ENCODE measurements at regions not wholly inside any gene's neighbourhood (a gene's known extent, or its start where the extent isn't known, plus 50 kb on each side); places are given as distances from the start of the nearest gene placed in this dataset.

GRCh38 chr18:47317824-47318508 lies 66.5 kb upstream of the SKOR2 start:
- Histone ChIP-seq H4K20me1 (ENCODE audit: insufficient read depth, low read length) (no peaks in the 10 kb centered on the region), H3K27ac (ENCODE audit: extremely low read length, insufficient read depth, low read length) (no peak overlapping the region), H3K4me3 (replicated peaks in 1 of 3; ENCODE audit: insufficient read depth in 1 of 3, low read depth in 2 of 3, low read length in 3 of 3) (no peak overlapping the region), H3K4me2 (ENCODE audit: low read depth, low read length) (no peak overlapping the region), H3K36me3 (replicated peaks in 1 of 2; ENCODE audit: control insufficient read depth in 1 of 2, insufficient read depth in 2 of 2, low read length in 2 of 2) (no peaks in the 10 kb centered on the region), H3K27me3 (ENCODE audit: control insufficient read depth in 1 of 2, insufficient read depth in 2 of 2, low read length in 2 of 2) (no peaks in the 10 kb centered on the region; a peak in 1 of 5 replicates), H3K79me2 (ENCODE audit: insufficient read depth, low read length) (no peaks in the 10 kb centered on the region), H3K9me3 (ENCODE audit: low read length) (no peaks in the 10 kb centered on the region), H3K9ac (ENCODE audit: insufficient read depth, low read depth, low read length) (no peak overlapping the region), H3K4me1 (ENCODE audit: insufficient read depth, low read length) (no peaks in the 10 kb centered on the region), H2AFZ (ENCODE audit: low read length) (no peak overlapping the region)
- no TSS peak for BruUV-seq (replicated peaks)
- no peak for TF ChIP-seq THAP8 (CRISPR knock-in tag; IDR thresholded peaks at IDR 0.05; ENCODE audit: borderline replicate concordance)
- no peak for TF ChIP-seq ZNF383 (CRISPR knock-in tag; IDR thresholded peaks at IDR 0.05; ENCODE audit: borderline replicate concordance)
- TF ChIP-seq SKIL (CRISPR knock-in tag; IDR thresholded peaks at IDR 0.05; ENCODE audit: borderline replicate concordance): no peak
- TF ChIP-seq ZNF780A (CRISPR knock-in tag; IDR thresholded peaks at IDR 0.05): no peak
- TF ChIP-seq JUND (CRISPR knock-in tag; IDR thresholded peaks at IDR 0.05): no peak
- no peak for TF ChIP-seq NFYB (CRISPR knock-in tag; IDR thresholded peaks at IDR 0.05)
- TF ChIP-seq ZNF33A (CRISPR knock-in tag; IDR thresholded peaks at IDR 0.05; ENCODE audit: borderline replicate concordance): no peak
- no peak for DNase-seq (ENCODE audit: low spot score)
- POLR2A ChIA-PET: no interaction called here
- WGBS (ENCODE audit: low lambda C conversion rate): 20% methylated on average over 1 of the region's 1 CpG
- CTCF ChIA-PET (ENCODE audit: low intra/inter-chr PET ratio, low total read pairs): no interaction called here
- in situ Hi-C loops (cut with HindIII; ENCODE audit: extremely low pct_ligation_motif_present, low pct_unique_long_range_greater_than_20kb): no loop called here
- intact Hi-C loops (cut with micrococcal nuclease; ENCODE audit: unreplicated experiment): loop anchor here (5.0 kb wide), 1 partner anchor 49 kb away; no protein-coding TSS in a partner anchor
- no peak for ATAC-seq
- no peak for FAIRE-seq
